Activated CD8-positive, alpha-beta memory T cell treated with anti-CD3 and anti-CD28 coated beads for 1 hour (primary cell): ENCODE measurements at regions not wholly inside any gene's neighbourhood (a gene's known extent, or its start where the extent isn't known, plus 50 kb on each side); places are given as distances from the start of the nearest gene placed in this dataset.

Source experiments
- DNase-seq, 2 donors: peaks; one replicate each; pipeline ENCODE4 v3.0.0-alpha.2; 2020; ENCODE audit warnings: low read depth in 1 of 2; ENCODE audit errors: extremely low read depth in 1 of 2

DNA sequence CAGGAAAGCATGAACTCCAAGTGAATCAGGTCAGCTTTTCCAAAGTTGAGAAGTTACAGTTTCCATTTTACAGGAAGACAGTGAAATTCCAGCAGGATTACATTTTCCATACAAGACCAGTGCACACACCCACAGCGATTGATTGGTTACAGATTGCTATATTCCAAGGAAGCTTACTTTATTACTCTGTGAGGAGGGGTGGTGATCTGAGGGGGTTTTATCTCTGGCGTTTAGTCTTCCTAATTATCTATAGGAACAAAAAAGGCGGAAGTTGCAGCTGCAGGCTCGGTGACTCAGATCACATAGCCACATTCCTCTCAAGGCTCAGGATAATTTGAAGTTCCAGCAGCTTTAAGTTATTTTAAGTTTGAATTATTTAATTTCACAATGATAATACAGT, 450.4 kb upstream of the NMUR2 start:
- no peak for DNase-seq

DNA sequence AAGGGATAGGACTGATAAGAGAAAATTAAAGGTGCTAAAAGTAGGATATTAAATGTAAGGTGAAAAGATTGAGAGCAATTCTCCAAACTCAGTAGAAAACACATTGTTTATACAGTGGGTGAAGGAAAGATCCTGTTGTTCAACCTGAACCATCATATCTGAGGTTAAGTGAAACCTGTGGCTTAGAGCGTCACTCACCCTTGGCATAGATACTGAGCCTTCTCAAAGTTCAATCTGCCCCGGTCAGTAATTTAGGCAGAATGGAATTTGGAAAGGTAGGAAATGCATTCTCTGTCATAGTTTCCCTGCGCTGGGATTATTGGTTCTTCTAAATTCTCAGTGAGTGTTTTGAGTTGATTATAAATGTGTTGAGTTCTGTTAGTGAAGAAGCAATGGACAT, 456.2 kb upstream of the NMUR2 start:
- no peak for DNase-seq

DNA sequence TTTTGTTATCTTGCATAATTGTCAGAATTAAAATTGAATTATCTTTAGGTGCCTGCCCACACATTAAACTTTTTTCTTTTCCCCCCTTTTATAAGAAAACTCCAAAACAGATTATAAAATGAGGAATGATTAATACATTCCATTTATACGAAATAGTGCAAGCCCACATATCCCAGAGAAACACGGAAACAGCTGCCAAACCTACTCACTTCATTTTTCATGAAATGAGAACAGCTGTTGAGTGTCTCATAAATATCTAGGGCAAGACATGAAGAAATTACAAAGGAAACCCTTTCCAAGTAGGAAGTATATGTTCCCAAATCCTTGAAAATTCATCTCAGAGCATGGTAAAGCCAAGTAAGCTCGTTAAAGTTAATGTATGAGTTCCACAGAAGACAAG, 459.4 kb upstream of the NMUR2 start:
- no peak for DNase-seq

DNA sequence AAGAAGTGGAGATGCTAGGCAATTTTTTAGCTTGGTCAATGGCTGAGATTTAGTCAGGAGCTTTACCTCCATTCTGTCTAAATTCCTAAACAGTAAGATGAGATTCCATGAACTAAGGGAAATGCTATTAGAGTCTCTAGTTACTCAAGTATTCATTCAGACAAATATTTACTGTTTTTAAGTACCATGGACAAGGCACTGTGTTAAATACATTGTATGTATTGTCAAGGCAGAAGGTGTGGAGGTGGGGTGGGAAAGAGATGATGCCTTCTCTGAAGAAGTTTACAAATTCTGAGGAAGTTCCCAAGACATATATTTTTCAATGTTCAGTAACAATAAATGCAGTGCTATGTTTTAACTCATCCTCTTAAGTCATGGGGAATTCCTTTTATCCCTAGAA, 459.9 kb upstream of the NMUR2 start:
- DNase-seq, result no peak

DNA sequence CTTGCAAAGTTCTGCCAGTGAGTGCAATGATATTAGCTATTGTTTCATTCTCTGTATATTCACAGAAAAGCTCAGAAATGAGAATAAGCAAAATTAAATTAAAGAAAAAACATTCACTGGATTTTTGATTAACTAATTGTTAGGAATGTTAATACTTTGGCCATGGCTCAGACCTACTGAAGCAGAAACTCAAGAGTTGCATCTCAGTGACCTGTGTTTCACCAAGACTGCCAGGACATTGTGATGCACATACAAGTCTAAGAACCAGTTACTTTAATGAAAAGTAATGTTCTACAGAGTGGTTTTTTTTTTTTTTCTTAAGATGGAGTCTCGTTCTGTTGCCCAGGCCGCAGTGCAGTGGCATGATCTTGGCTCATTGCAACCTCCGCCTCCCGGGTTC, 464.9 kb upstream of the NMUR2 start:
- DNase-seq, result no peak

DNA sequence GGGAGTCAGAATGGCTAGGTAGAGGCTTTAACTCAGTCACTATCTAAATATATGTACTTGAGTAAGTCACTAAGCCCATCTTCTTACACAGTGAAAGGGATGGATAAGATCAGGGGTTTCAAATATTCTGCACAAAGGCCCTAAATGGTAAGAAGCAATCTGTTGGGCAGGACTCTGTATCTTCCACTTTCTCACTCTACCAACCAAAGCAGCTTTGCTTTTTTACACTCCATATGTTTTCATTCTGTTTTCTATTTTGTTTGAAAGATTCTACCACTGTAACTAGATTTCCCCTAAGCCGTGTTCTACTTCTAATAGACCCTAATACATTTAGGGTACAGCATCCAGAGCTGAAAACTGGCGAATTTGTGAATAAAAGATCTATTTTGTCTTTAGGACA, 477.5 kb upstream of the NMUR2 start:
- no peak for DNase-seq

DNA sequence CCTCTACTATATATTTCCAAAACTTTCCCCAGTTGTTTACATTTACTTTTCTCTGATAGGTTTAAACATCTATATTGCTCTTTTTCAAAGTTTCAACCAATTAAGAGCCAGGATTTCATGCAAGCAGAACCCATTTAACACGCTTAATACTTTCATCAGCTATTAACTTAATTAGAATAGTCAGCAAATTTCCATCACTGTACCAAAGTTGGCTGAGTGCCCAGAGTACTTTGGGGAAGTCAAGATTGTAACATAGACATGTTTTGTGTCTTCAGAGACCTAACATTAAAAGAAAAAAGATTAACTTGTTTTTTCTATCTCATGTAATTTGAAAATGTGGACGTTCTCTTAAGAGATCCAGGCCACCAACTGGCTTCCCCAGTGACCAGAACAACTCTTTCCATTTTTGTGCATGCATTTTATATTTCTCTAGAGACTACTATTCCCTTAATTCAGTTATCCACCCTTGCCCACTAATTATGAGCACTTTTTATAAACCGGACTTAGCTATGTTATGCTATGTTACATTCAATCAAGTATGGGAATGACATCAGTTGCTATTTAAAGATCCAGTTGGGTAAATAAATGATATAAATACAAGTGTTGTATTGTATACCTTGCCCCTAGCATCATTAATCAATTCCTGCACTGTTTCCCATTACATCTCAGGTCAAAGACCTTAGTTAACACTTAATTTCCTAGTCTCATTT, 478.1 kb upstream of the NMUR2 start:
- no peak for DNase-seq

DNA sequence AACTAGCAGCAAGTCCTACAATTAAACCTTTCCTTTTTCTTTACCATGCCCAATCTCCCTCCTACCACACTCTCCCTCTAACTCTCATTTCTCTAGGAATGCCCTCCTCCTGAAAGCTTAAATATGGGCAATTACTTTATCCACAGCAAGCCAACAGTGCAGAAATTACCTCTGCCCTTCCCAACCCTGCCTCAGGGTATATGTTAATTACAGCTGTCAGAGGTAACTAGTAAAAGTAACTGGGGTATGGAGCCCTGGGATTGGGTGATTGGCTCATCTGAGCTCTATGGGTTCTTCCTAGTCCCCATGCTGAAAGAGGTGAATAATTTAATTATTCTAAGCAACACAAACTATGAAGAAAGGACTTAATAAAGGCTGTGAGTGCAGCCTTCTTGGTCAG, 478.9 kb upstream of the NMUR2 start:
- DNase-seq, result no peak

DNA sequence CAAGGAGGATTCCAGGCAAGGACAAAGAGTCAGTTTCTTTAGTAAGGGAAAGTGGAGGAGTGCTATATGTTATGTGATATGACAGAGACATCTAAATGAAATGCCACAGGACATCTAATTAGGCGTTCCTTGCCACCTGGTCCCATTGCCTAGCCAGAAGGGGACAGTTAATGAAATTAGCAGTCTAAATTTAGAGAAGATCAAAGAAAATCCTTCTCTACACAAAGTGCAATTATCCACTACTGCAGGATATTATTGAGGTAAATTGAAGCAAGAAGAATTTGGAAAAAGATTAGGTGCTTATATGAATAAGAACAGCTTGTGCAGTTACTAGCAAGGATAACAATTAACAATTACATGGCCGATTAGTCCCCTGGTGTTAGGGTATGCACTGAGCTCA, 495.3 kb upstream of the NMUR2 start:
- DNase-seq, result no peak

DNA sequence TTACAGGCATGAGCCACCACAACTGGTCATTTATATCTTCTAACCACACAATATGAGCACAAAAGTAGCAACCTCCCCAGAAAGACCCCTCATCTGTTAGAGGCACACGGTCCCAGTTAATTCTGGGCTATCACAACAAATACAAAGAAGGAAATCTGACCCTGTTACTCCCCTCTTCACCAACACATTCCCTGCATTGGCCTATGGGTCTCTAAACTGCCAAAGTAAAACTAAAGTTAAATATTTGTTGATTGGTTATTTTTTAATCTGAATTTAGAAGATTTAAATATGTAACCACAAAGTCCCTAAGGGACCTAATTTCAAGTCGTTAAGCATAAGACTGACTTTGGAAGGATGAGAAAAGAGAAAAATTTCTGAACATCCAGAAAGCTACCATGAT, 496.7 kb upstream of the NMUR2 start:
- DNase-seq, result no peak

DNA sequence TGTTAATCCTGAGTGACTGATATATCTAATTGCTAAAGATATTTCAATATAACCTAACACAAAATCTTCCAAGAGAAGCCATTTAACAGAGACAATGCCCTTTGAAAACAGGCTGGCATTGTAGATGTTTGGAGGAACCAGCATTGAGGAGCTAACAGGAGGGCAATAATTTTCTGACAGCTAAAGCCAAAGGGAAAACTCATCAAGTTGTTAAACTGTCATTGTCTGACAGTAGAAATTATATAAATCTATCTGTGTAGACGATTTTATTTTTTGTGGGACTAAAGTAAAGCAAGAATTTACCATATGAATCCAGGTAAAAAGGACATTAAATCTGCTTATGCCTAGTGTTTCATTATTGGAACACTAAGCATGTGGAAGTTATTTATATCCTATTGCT, 500.2 kb upstream of the NMUR2 start:
- no peak for DNase-seq

DNA sequence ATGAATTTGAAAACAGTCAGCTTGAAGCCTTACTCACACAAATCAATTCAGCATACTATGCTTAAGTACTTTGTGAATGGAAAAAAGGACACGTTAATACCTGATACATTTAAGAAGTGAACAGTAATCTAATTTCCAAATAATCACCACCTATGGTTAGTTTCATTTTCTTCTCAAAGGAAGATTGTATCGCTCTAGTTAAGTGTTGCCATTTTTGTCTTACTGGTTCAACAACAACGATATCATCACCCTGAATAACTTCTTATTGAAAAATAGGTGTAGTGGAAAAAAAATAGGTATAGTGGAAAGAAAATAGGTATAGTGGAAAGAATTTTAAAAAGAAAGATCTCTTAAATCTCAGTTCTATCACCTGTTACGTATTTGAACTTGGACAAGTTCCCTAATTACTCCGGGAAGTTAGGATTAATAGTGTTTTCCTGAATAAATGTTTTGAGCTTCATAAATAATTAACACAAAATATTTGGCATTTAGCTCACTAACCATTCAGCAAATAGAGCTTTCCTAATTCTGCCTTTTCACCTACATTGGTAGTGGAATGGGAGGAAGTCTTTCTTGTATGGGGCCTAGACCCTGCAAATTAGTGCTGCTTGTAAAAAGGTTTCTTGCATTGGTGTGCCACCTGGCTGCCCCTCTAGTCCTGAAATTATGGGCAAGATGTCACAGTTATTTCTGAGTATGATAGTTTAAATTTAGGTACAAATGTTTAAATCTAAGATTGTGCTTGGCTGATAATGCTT, 502.6 kb upstream of the NMUR2 start:
- DNase-seq, result no peak

DNA sequence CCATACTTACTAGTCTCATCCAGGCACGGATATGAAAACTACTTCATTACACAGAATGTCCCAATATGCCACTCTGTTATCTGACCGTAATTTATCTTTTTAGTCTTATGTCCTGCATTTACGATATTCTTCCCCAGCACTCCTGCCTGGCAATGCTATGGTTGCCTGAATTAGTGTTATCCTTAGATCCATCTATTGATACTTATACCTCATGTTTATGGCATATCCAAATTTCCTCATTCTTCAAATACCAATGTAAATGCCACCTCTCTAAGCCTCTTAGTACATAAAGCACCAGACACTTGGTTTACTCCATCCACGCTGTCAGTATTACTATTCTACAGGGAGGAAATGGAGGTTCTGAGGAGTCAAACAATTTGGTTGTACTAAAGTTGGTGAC, 507.8 kb upstream of the NMUR2 start:
- no peak for DNase-seq

DNA sequence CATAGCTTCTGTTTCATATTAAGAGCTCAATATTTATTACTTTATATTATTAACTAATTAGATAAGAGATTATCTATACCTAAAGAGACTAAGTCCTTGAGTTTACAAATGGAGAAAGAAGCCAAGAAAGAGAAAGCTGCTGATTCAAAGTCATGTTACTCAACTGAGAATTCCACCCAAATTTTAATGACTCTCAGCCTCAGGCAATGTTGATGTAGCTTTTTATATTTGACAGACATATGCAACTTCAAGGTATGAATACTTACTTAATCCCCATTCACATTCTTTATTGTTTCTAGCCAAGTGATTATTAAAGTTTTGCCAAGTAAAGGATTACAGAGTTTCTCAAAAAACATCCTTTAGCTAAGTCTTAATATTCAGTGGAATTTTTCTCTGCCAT, 527.5 kb upstream of the NMUR2 start:
- DNase-seq, result no peak

DNA sequence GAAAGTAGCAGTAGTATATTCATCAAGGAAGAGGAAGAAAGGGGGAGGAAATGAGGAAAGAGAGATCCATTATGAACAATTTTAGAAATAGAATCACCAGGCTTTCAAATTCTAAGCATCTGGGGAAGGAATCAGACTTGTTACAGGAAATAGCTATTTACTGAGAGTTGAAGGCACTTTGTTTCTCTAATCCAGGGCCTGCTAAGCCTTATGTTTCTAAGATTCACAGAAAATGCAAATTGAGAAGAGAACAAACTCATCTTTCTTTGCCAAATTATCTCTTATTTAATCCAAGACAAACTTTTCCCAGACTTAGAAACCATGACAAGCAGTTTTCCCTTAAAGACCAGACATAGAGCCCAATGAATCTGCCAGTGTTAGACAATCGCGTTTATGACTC, 528.0 kb upstream of the NMUR2 start:
- no peak for DNase-seq

DNA sequence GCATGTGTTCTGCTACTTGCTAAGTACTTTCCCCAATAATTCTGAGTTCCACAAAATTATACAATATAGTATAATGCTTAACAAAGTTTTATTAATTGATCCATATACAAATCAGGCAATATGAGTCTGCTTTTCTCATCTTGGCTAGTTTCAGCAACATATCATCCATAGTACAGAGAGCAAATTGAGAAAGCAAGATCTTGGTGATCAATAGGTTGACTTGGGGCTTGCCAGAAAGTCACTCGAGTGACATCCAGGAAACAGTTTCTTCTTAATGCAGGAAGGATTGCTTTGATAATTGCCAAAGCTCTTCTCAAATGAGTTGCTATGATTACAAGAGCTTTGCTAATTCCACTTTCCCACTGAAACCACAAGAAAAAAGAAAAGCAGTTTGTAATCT, 533.6 kb upstream of the NMUR2 start:
- no peak for DNase-seq

DNA sequence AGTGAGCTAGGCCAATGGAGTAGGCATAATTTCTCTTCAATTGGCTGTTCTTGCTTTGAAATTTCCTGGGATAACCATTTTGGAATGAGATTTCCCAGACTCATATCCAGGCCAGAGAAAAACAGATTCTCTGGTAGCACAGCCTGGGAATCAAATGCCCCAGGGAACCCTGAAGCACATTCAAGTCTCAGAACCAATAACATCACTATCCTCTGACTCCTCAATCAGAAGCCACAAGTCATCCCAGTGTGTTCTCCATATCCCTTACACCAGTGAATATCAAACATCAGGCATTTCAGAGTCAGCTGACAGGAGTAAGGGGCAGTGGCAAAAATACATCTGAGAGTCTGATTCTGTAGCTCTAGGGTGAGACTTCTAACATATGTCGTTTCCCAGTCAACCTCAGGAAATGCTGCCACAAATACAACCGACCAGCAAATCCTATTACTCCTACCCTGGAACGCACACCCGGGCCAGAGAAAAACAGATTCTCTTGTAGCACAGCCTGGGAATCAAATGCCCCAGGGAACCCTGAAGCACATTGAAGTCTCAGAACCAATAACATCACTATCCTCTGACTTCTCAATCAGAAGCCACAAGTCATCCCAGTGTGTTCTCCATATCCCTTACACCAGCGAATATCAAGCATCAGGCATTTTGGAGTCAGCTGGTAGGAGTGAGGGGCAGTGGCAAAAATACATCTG, 537.7 kb upstream of the NMUR2 start:
- DNase-seq, result no peak

DNA sequence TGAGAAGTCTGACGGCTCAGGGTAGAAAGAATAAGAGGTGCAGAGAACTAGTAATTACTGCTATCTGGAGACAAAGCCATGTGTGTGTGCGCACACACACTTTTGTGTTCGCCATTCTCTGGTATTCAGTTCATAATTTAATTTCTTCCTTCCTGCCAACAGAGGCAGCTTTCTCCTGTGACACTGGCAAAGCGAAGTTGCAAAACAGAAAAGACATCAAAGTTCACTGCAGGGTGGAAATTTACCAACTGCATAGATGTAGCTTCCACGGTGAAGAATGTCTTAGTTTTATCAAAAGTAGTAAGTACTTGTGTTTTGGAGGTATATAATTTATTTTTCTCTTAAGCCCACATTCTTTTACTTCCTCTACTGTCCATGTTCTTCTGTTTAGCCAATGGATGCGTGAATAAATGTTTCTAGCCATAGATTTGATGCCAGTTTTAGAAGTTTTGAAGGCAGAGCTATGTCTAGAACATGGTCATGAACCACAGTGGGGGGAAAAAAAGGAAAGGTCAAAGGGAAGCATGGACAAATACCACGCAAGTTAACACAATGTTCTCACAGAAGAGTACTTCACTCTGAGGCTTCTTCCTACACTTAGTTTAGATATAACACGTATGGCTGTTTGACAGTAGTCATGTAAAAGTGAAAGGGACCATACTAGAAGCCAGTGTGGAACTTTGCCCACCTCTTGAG, 536.5 kb upstream of the GRIA1 start:
- DNase-seq, result no peak

DNA sequence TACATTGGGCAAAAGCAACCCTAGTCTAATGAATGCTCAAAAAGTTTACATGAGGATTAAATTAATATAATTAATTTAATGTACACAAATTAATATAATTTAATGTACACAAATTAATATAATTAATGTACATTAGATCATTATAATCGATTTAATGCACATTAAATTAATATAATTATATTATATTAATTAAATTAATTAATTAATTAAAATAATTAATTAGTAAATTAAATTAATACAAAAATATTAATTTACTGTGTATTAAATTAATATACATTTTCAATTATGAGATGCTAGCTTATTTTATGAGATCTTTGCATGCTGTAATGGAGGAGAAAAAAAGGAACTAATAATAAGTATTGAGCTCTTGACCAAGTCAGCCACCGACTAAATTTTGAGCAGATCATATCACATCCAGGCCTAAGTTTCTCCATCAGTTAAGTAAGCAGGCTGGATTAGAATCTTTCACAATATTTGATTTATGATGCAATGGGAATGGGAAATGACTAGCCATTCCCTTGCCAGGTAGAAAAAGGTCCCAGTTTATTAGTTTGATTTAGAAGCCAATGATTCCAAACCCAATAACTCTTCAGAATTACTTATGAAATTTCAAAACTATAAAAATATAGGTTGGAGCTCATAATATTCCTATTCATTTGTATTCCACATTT, 533.4 kb upstream of the GRIA1 start:
- no peak for DNase-seq

DNA sequence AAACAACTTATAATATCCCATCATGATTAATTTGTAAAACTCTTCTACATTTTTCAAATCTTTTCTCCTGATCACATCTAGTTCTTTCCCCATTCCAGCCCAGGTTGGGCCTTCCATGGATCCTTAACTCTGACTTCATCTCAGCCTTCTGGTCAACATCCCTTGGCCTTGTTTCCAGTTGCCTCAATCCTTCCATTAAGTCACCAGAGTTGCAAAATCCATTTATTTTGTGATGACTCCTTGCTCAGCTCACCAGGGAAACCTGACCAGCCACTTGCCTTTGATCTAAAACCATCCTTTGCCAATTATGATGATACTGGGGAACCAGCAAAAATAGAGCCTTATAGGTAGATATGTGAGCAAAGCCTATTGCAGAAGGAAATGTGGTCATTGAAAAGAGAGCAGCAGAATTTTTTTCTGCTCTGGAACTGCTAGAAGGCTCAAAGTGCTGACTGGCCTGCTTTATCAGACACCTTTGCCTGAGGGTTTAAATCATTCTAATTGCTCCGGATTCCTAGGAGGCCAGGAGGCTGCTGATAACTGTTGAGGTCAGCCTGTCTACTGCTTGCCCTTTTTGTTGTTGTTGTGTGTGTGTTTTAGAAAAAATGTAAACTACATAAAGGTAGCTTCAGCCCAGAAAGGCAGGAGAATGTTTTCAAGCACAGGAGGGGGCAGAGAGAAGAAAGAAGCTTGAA, 512.2 kb upstream of the GRIA1 start:
- DNase-seq, result no peak
